HEK293 (cell line): ENCODE measurements at regions not wholly inside any gene's neighbourhood (a gene's known extent, or its start where the extent isn't known, plus 50 kb on each side); places are given as distances from the start of the nearest gene placed in this dataset.

ENCODE experiments used
- HOXA7 ChIP-seq: sonication (generic); formaldehyde crosslinking; IDR thresholded peaks from 2 replicates; pipeline ENCODE4 v1.8.1; 2022; ENCODE audit warnings: missing genetic modification reagents, borderline replicate concordance
- REST ChIP-seq: fragments of 450-650 bp; formaldehyde crosslinking; IDR thresholded peaks from 2 replicates; pipeline ENCODE4 v1.5.1; 2016; ENCODE audit warnings: missing biosample characterization, missing genetic modification characterization
- SALL2 ChIP-seq: fragments of 450-650 bp; formaldehyde crosslinking; IDR thresholded peaks from 2 replicates; pipeline ENCODE4 v1.5.0; 2017; ENCODE audit warnings: missing biosample characterization, mild to moderate bottlenecking, missing genetic modification characterization, borderline replicate concordance
- SP2 ChIP-seq: fragments of 450-650 bp; formaldehyde crosslinking; IDR thresholded peaks from 2 replicates; pipeline ENCODE4 v1.5.1; 2016; ENCODE audit warnings: missing biosample characterization, missing genetic modification characterization
- YY2 ChIP-seq: fragments of 450-650 bp; formaldehyde crosslinking; IDR thresholded peaks from 2 replicates; pipeline ENCODE4 v1.5.1; 2016; ENCODE audit warnings: missing biosample characterization, missing genetic modification characterization
- ZIC2 ChIP-seq: fragments of 450-650 bp; formaldehyde crosslinking; IDR thresholded peaks from 2 replicates; pipeline ENCODE4 v1.5.1; 2016; ENCODE audit warnings: missing biosample characterization, missing genetic modification characterization
- ZNF549 ChIP-seq: fragments of 450-650 bp; IDR thresholded peaks from 2 replicates; pipeline ENCODE4 v1.5.1; 2018; ENCODE audit warnings: missing biosample characterization, missing genetic modification characterization, mild to moderate bottlenecking, inconsistent platforms, moderate library complexity

GRCh38 chr6:91976797-91977196 lies 1389.9 kb upstream of the MAP3K7 start:
- TF ChIP-seq SP2 (no peak), ZNF549 (tag by site-specific recombination) (no peak), SALL2 (tag by site-specific recombination) (no peak), ZIC2 (tag by site-specific recombination) (no peak), HOXA7 (CRISPR knock-in tag) (no peak), YY2 (tag by site-specific recombination) (no peak), REST (tag by site-specific recombination) (no peak)
